ENCODE measurements at regions not wholly inside any gene's neighbourhood (a gene's known extent, or its start where the extent isn't known, plus 50 kb on each side); places are given as distances from the start of the nearest gene placed in this dataset.

DNA sequence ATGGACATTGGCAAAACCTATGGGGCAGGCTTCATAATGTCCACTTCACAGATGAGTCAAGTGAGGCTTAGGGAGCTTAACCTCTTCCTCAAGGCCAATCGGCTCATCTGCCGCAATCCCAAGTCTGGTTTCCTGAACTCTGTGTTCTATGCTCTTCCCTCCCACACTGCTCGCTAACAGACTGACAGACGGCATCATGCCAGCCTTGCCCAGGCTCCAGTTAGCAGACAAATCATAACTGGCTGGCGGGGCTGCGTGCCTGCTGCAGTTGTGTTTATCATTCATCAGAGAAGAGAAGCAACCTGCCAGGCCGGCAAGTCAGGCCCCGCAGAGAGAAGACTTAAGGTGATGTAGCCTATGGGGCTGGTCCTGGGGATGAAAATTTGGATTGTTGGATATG is 216.2 kb upstream of the ASIC2 start:
- Histone ChIP-seq H3K4me1 (ENCODE audit: control insufficient read depth, extremely low read depth, insufficient read depth, low read length) (no peaks in the 10 kb centered on the region), H3K27ac (ENCODE audit: insufficient read depth, low read length) (no peak overlapping the region), H3K4me3 (replicated peaks in 1 of 4; ENCODE audit: control extremely low read depth in 1 of 4, insufficient read depth in 1 of 4, low read depth in 3 of 4, low read length in 4 of 4) (no peak overlapping the region), H3K9me3 (ENCODE audit: control insufficient read depth, insufficient read depth, low read depth, low read length) (no peaks in the 10 kb centered on the region), H3K36me3 (ENCODE audit: control insufficient read depth, insufficient read depth, low read length) (no peaks in the 10 kb centered on the region), H3K27me3 (ENCODE audit: control insufficient read depth, insufficient read depth, low read length) (no peaks in the 10 kb centered on the region), H3K79me2 (ENCODE audit: control insufficient read depth, insufficient read depth, low read length) (no peaks in the 10 kb centered on the region), H4K20me1 (ENCODE audit: control insufficient read depth, extremely low read depth, insufficient read depth, low read length) (no peaks in the 10 kb centered on the region), H3K9ac (ENCODE audit: insufficient read depth, low read length) (no peak overlapping the region), H3K4me2 (ENCODE audit: extremely low read depth, insufficient read depth, low read length) (no peak overlapping the region), H2AFZ (ENCODE audit: low read length) (no peak overlapping the region)
- TF ChIP-seq EZH2 (IDR thresholded peaks at IDR 0.05; ENCODE audit: low read length, missing control alignments) (no peak), CTCF (conservative IDR thresholded peaks at IDR 0.05 in 1 of 2, IDR thresholded peaks at IDR 0.05 in 1 of 2; ENCODE audit: low read depth in 1 of 2, low read length in 2 of 2) (no peak)
- DNase-seq (ENCODE audit: low read depth in 2 of 2) = no peak

DNA sequence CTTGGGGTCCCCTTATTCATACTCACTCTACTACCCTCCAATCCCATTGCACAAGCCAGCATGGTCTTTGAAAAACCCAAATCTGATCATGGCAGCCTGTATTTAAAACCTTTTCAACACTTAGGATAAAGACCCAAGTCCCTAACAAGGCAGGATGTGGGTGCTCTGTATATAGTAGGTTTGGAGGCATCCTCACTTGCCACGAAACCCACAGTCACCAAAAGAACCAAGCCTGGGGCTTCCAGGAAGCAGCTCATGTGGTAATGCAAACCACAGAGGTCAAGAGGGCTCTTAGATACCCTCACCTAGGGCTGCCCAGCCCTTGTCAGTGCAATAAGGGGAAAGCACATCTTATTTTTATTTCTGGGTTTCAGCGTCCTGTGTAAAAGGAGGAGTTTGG is 218.6 kb upstream of the ASIC2 start:
- Histone ChIP-seq H3K4me3 (replicated peaks in 1 of 4; ENCODE audit: control extremely low read depth in 1 of 4, insufficient read depth in 1 of 4, low read depth in 3 of 4, low read length in 4 of 4) (no peak overlapping the region), H3K79me2 (ENCODE audit: control insufficient read depth, insufficient read depth, low read length) (no peaks in the 10 kb centered on the region), H3K4me2 (ENCODE audit: extremely low read depth, insufficient read depth, low read length) (no peak overlapping the region), H3K4me1 (ENCODE audit: control insufficient read depth, extremely low read depth, insufficient read depth, low read length) (no peaks in the 10 kb centered on the region), H3K27me3 (ENCODE audit: control insufficient read depth, insufficient read depth, low read length) (no peaks in the 10 kb centered on the region), H3K36me3 (ENCODE audit: control insufficient read depth, insufficient read depth, low read length) (no peaks in the 10 kb centered on the region), H3K9ac (ENCODE audit: insufficient read depth, low read length) (no peak overlapping the region), H2AFZ (ENCODE audit: low read length) (no peak overlapping the region), H4K20me1 (ENCODE audit: control insufficient read depth, extremely low read depth, insufficient read depth, low read length) (no peaks in the 10 kb centered on the region), H3K9me3 (ENCODE audit: control insufficient read depth, insufficient read depth, low read depth, low read length) (no peaks in the 10 kb centered on the region), H3K27ac (ENCODE audit: insufficient read depth, low read length) (no peak overlapping the region)
- TF ChIP-seq CTCF (conservative IDR thresholded peaks at IDR 0.05 in 1 of 2, IDR thresholded peaks at IDR 0.05 in 1 of 2; ENCODE audit: low read depth in 1 of 2, low read length in 2 of 2) (no peak), EZH2 (IDR thresholded peaks at IDR 0.05; ENCODE audit: low read length, missing control alignments) (no peak)
- no peak for DNase-seq (ENCODE audit: low read depth in 2 of 2)

DNA sequence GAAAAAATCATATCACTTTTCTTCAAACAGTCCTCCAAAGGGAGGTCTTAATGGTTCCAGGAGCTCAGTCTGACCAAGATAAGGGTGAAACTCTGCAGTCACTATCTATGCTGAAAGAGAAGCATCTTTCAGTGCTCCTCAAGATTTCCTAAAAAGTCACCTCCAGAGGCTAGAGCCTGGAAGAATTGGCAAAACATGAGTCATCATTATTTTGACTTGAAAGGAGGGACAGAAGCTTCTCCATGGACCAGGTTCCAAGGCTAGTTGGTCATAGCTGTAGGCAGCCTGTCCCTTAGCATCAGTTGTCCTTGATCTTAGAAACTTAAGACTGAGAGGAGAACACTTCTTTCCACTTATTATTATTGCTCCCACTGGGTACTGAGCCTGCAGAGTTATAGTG is 219.0 kb upstream of the ASIC2 start:
- Histone ChIP-seq H3K4me2 (ENCODE audit: extremely low read depth, insufficient read depth, low read length) (no peak overlapping the region), H4K20me1 (ENCODE audit: control insufficient read depth, extremely low read depth, insufficient read depth, low read length) (no peaks in the 10 kb centered on the region), H3K9ac (ENCODE audit: insufficient read depth, low read length) (no peak overlapping the region), H2AFZ (ENCODE audit: low read length) (no peak overlapping the region), H3K36me3 (ENCODE audit: control insufficient read depth, insufficient read depth, low read length) (no peaks in the 10 kb centered on the region), H3K4me3 (replicated peaks in 1 of 4; ENCODE audit: control extremely low read depth in 1 of 4, insufficient read depth in 1 of 4, low read depth in 3 of 4, low read length in 4 of 4) (no peak overlapping the region), H3K27me3 (ENCODE audit: control insufficient read depth, insufficient read depth, low read length) (no peaks in the 10 kb centered on the region), H3K9me3 (ENCODE audit: control insufficient read depth, insufficient read depth, low read depth, low read length) (no peaks in the 10 kb centered on the region), H3K4me1 (ENCODE audit: control insufficient read depth, extremely low read depth, insufficient read depth, low read length) (no peaks in the 10 kb centered on the region), H3K27ac (ENCODE audit: insufficient read depth, low read length) (no peak overlapping the region), H3K79me2 (ENCODE audit: control insufficient read depth, insufficient read depth, low read length) (no peaks in the 10 kb centered on the region)
- DNase-seq (ENCODE audit: low read depth in 2 of 2) = no peak
- TF ChIP-seq EZH2 (IDR thresholded peaks at IDR 0.05; ENCODE audit: low read length, missing control alignments) (no peak), CTCF (conservative IDR thresholded peaks at IDR 0.05 in 1 of 2, IDR thresholded peaks at IDR 0.05 in 1 of 2; ENCODE audit: low read depth in 1 of 2, low read length in 2 of 2) (no peak)

All from fibroblast of lung (primary cell).